ENCODE measurements at regions not wholly inside any gene's neighbourhood (a gene's known extent, or its start where the extent isn't known, plus 50 kb on each side); places are given as distances from the start of the nearest gene placed in this dataset.
A peak's percentile ranks its signal among the peaks of the same experiment; 100 is the strongest.

DNA sequence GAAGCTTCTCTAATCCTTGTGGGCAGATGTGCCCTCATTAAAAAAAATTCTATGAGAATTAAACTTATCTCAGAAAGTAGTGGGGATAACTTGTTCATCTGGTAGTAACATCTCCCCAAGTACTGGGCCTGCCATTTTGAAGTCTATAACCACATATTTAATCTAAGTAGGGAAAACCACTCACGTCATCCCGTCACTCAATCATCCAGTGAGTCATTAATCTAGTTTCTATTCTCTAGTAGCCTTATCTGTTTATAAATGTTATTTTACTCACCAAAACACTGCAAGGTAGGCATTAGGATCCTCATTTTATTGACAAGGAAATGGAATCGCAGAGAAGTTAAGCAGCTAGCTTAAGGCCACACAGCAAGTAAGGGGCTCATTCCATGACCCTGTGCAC is 221.9 kb downstream of the ATG4C start:
- Histone ChIP-seq H3K9me3 (no peaks in the 10 kb centered on the region), H3K4me1 (no peaks in the 10 kb centered on the region), H3K27ac (replicated peaks in 1 of 4) (no peak overlapping the region), H3K36me3 (no peaks in the 10 kb centered on the region), H3K27me3 (peaks cover 0 to 7% (median 0%) of the 10 kb centered on the region in 4 donors), H3K4me3 (no peak overlapping the region)
- no peak for DNase-seq (ENCODE audit: extremely low spot score)
- intact Hi-C loops (cut with DNase I), result no loop called here
- 89% methylated on average over 3 of the region's 3 CpGs for WGBS
- TF ChIP-seq EP300 (IDR thresholded peaks at IDR 0.05) (no peak), POLR2A (IDR thresholded peaks at IDR 0.05; ENCODE audit: low read depth) (no peak), POLR2AphosphoS5 (IDR thresholded peaks at IDR 0.05) (no peak), CTCF (IDR thresholded peaks at IDR 0.05) (no peak)

DNA sequence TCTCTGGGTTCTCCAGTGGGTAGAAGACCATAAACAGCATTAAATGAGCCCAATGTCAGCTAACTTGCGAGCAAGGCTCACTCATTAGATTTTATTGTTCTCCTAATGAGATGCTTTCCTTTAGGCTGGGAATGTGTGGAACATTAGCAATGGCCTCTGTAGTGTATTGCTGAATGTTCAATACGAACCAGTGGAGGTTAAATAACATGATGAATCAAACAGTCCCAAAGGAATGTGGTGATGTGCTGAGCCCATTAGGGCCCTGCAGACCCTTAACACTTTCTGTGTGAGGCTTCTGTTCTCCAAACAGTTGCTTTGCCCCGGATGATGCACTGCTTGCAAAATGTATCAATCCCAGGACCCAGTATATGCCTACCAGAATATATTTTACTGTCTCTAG is 225.5 kb downstream of the ATG4C start:
- no peak for DNase-seq (ENCODE audit: extremely low spot score)
- WGBS, result 86% methylated on average over 3 of the region's 3 CpGs
- no peaks in the 10 kb centered on the region for H3K36me3 ChIP-seq
- TF ChIP-seq POLR2A (IDR thresholded peaks at IDR 0.05; ENCODE audit: low read depth), result no peak
- TF ChIP-seq CTCF (IDR thresholded peaks at IDR 0.05), result no peak
- no peak for TF ChIP-seq POLR2AphosphoS5 (IDR thresholded peaks at IDR 0.05)
- no peak for TF ChIP-seq EP300 (IDR thresholded peaks at IDR 0.05)
- no peak overlapping the region for H3K27ac ChIP-seq (replicated peaks in 1 of 4)
- no peaks in the 10 kb centered on the region for H3K9me3 ChIP-seq
- intact Hi-C loops (cut with DNase I), result no loop called here
- H3K4me3 ChIP-seq, result no peak overlapping the region
- peaks cover 0 to 17% (median 8%) of the 10 kb centered on the region in 4 donors for H3K4me1 ChIP-seq
- H3K27me3 ChIP-seq, result no peaks in the 10 kb centered on the region

DNA sequence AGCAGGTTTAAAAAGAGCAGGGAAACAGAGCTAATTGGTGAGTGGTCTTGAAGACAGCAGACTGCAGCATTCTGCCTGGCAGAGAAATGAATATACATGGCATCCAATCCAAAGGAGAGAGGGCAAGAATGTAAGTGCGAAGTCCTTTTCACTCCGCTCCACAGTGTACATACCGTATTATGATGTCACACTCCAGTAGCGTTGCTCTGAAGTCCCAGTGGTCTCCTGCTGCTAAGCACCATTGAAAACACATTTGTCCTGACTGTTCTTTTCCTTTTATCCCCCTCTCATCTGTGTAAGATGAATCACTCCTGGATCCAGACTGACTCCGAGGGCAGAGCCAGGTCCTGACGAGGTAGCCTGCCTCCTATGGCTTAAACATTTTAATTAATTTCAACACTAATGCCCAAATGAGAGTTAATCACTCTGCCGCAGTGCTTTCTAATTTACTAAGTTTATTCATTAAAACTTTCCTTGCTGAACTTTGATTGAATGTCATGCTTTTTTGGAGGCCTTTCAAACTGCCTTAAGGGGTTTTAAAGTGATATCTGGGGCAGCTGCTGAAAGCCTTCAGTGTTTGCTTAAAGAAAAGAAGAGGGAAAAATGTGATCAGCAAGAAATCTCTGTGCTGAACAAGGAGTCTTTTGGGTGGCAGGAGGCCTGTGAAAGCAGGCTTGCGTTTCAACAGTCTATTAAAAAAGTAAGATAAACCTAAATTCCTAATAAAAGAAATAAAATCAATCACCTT is 227.2 kb downstream of the ATG4C start:
- 63% methylated on average over 8 of the region's 8 CpGs for WGBS
- H3K27me3 ChIP-seq, result no peaks in the 10 kb centered on the region

DNA sequence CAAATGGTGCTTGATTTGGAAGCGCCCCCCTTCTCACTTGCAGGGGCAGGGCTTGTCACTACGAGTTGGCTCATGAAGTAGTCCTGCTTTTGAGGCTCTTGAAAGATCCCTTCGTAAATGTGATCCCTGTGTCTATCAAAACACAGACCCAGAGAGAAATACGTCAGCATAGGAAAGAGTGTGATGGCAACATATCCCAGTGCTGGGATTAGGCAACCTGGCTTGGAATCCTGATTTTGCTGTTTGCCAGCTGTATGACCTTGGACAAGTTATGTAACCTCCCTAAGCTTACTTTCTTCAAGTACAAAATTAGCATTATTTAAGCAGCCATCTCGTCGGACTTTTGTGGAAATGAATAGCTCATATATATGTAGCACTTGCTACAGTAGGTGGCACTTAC is 228.4 kb downstream of the ATG4C start:
- DNase-seq (ENCODE audit: extremely low spot score), result no peak
- Histone ChIP-seq H3K4me1 (peaks cover 0 to 17% (median 8%) of the 10 kb centered on the region in 4 donors), H3K4me3 (no peak overlapping the region), H3K27ac (replicated peaks in 1 of 4) (no peak overlapping the region), H3K36me3 (no peaks in the 10 kb centered on the region), H3K9me3 (no peaks in the 10 kb centered on the region), H3K27me3 (no peaks in the 10 kb centered on the region)
- peak; percentile 6 to 16 for TF ChIP-seq POLR2AphosphoS5 (IDR thresholded peaks at IDR 0.05)
- no peak for TF ChIP-seq CTCF (IDR thresholded peaks at IDR 0.05)
- no peak for TF ChIP-seq POLR2A (IDR thresholded peaks at IDR 0.05; ENCODE audit: low read depth)
- no peak for TF ChIP-seq EP300 (IDR thresholded peaks at IDR 0.05)
- WGBS, result 47% methylated on average over 6 of the region's 6 CpGs
- intact Hi-C loops (cut with DNase I), result no loop called here

More for the DNA sequence above, 227.2 kb downstream of the ATG4C start:
- TF ChIP-seq EP300 (IDR thresholded peaks at IDR 0.05) (no peak), POLR2AphosphoS5 (IDR thresholded peaks at IDR 0.05) (no peak), CTCF (IDR thresholded peaks at IDR 0.05) (no peak), POLR2A (IDR thresholded peaks at IDR 0.05; ENCODE audit: low read depth) (no peak)
- no peaks in the 10 kb centered on the region for H3K36me3 ChIP-seq
- H3K4me3 ChIP-seq, result no peak overlapping the region
- no peaks in the 10 kb centered on the region for H3K9me3 ChIP-seq
- H3K4me1 ChIP-seq, result peaks cover 0 to 17% (median 8%) of the 10 kb centered on the region in 4 donors
- H3K27ac ChIP-seq (replicated peaks in 1 of 4), result no peak overlapping the region
- intact Hi-C loops (cut with DNase I), result no loop called here
- no peak for DNase-seq (ENCODE audit: extremely low spot score)

DNA sequence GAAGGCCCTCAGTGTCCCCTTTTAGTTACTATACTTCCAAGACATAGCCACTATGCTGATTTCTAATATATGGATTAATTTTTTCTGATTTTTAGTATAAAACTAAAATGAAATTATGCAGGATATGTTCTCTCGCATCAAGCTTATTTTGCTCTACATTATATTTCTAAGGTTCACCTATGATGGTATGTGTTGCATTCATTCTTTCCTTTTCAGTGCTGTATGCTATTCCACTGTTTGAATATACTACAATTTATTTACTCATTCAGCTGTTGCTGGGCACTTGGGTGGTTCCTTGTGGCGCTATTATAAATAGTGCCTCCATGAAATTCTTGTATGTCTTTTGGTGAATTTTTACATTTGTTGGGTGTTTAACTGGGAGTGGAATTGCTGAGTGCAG is 230.3 kb downstream of the ATG4C start:
- no peak for TF ChIP-seq CTCF (IDR thresholded peaks at IDR 0.05)
- TF ChIP-seq POLR2AphosphoS5 (IDR thresholded peaks at IDR 0.05), result no peak
- no peak for TF ChIP-seq POLR2A (IDR thresholded peaks at IDR 0.05; ENCODE audit: low read depth)
- no peak for TF ChIP-seq EP300 (IDR thresholded peaks at IDR 0.05)
- intact Hi-C loops (cut with DNase I), result no loop called here
- Histone ChIP-seq H3K27me3 (no peaks in the 10 kb centered on the region), H3K4me3 (no peak overlapping the region), H3K36me3 (no peaks in the 10 kb centered on the region), H3K27ac (replicated peaks in 1 of 4) (no peak overlapping the region), H3K4me1 (peaks cover 0 to 17% (median 8%) of the 10 kb centered on the region in 4 donors), H3K9me3 (no peaks in the 10 kb centered on the region)
- no peak for DNase-seq (ENCODE audit: extremely low spot score)
- WGBS, result 93% methylated on average over 2 of the region's 2 CpGs
